Progenitor cell of endocrine pancreas (in vitro differentiated cells): ENCODE measurements at regions not wholly inside any gene's neighbourhood (a gene's known extent, or its start where the extent isn't known, plus 50 kb on each side); places are given as distances from the start of the nearest gene placed in this dataset.

Experiments
- DNase-seq: peaks from one replicate; pipeline ENCODE4 v3.0.0; 2021; ENCODE audit warnings: low spot score; ENCODE audit not compliant: unreplicated experiment
- H3K27ac Mint-ChIP-seq: 2 replicates; pipeline ENCODE4 v1.8.0; 2021; ENCODE audit warnings: mild to moderate bottlenecking, moderate library complexity, mixed read lengths
- H3K27me3 Mint-ChIP-seq: 2 replicates; pipeline ENCODE4 v1.8.0; 2021; ENCODE audit warnings: mixed read lengths
- H3K36me3 Mint-ChIP-seq: 2 replicates; pipeline ENCODE4 v1.8.0; 2022; ENCODE audit warnings: mixed read lengths; ENCODE audit not compliant: insufficient read depth
- H3K4me1 Mint-ChIP-seq: 2 replicates; pipeline ENCODE4 v1.8.0; 2021; ENCODE audit warnings: low read depth, mixed read lengths
- H3K4me3 Mint-ChIP-seq: 2 replicates; pipeline ENCODE4 v1.8.0; 2021; ENCODE audit warnings: low read depth, mild to moderate bottlenecking, moderate library complexity, mixed read lengths
- H3K9me3 Mint-ChIP-seq: 2 replicates; pipeline ENCODE4 v1.8.0; 2021; ENCODE audit warnings: low read depth, mixed read lengths
- CTCF ChIP-seq: fragments of 200-600 bp; sonication (generic); IDR thresholded peaks from one replicate; pipeline ENCODE4 v1.5.0; 2021; ENCODE audit warnings: antibody characterized with exemption, mild to moderate bottlenecking; ENCODE audit not compliant: unreplicated experiment

- no peaks in the 10 kb centered on the region for H3K9me3 Mint-ChIP-seq
- peak overlapping the region; percentile 94 for H3K27ac Mint-ChIP-seq
- no peak for TF ChIP-seq CTCF
- H3K27me3 Mint-ChIP-seq = no peaks in the 10 kb centered on the region
- H3K4me3 Mint-ChIP-seq = peak overlapping the region; percentile 40
- DNase-seq = no peak
- peaks cover under 1% of the 10 kb centered on the region for H3K36me3 Mint-ChIP-seq
- peaks cover 31% of the 10 kb centered on the region for H3K4me1 Mint-ChIP-seq
Measured at GRCh38 chr13:103517768-103518102, 451.5 kb upstream of the SLC10A2 start.

DNA sequence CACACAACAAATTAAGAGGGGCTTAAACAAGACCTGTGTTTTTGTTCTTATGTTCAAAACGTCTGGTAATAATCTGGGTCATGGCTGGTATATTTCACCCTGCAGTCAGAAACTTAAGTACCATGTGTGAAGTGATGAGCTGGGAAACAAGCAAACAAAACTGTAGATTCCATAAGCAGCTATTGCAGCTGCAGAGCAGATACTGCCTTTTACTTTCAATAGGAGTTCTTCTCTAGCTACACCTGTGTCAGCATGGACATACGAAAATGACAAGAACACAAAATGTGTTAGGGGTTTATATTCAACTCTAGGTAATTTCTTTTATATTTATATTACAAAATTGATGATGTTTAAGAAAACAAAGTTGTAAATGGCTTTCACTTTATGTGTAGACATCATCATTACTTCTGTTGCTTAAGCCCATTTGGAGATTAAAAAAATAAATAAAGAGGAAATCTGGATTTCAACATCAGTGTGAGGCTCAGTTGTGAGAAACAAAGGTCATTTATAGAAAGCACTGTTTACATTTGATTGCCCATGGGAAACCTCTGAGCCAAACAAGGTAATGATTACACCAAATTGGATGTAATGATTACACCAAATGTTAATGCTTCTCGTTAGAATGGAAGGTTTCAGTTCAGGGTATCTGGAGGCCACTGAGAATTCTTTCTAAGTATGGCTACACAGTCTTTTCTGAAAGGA is 451.0 kb upstream of the SLC10A2 start:
- peak overlapping the region; percentile 40 for H3K4me3 Mint-ChIP-seq
- H3K27me3 Mint-ChIP-seq = no peaks in the 10 kb centered on the region
- H3K4me1 Mint-ChIP-seq = peaks cover 31% of the 10 kb centered on the region
- no peaks in the 10 kb centered on the region for H3K36me3 Mint-ChIP-seq
- TF ChIP-seq CTCF = no peak
- H3K27ac Mint-ChIP-seq = peak overlapping the region; percentile 94
- DNase-seq = no peak
- no peaks in the 10 kb centered on the region for H3K9me3 Mint-ChIP-seq

DNA sequence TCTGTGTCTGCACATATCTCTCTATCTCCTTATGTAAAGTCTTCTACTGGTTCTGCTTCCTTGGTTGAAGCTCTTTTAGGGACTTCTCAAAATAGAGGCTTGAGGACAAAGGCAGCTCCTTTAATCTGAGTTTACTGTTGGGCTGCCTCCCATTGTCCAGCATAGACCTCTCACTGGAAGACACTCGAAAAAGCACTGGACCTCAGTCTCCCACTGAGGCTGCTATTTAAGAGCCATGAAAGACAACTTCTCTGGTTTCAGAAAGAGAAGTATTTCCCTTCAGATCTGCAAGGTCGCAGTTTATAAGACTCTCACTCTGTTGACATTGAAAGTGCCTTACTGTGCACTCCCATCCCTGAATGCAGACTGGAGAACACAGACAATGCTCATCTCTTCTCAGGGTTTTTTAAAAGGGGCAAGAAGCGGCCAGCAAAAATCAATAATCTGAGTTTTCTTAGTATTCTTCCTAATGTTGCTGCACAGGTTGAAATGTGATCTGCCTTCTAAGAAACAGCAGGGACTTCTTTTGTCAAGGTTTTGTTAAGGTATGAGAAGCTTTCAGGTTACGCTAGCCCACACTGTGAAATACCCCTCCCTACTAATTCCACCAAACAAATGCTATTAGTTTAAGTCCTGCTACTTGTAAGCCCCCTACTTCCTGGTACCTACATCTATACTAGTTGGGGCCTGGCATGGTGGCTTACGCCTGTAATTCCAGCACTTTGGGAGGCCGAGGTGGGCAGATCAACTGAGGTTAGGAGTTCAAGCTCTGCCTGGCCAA is 450.0 kb upstream of the SLC10A2 start:
- no peak for TF ChIP-seq CTCF
- DNase-seq = no peak
- H3K27ac Mint-ChIP-seq = peak overlapping the region; percentile 89
- no peak overlapping the region for H3K4me3 Mint-ChIP-seq
- H3K36me3 Mint-ChIP-seq = no peaks in the 10 kb centered on the region
- peaks cover 30% of the 10 kb centered on the region for H3K4me1 Mint-ChIP-seq
- no peaks in the 10 kb centered on the region for H3K27me3 Mint-ChIP-seq
- no peaks in the 10 kb centered on the region for H3K9me3 Mint-ChIP-seq

GRCh38 chr13:103515410-103515809 is 449.2 kb upstream of the SLC10A2 start:
- TF ChIP-seq CTCF = no peak
- Mint-ChIP-seq H3K27ac (no peak overlapping the region), H3K27me3 (no peaks in the 10 kb centered on the region), H3K4me3 (no peak overlapping the region), H3K4me1 (peaks cover 29% of the 10 kb centered on the region), H3K36me3 (peaks cover 1% of the 10 kb centered on the region), H3K9me3 (no peaks in the 10 kb centered on the region)
- DNase-seq = no peak

DNA sequence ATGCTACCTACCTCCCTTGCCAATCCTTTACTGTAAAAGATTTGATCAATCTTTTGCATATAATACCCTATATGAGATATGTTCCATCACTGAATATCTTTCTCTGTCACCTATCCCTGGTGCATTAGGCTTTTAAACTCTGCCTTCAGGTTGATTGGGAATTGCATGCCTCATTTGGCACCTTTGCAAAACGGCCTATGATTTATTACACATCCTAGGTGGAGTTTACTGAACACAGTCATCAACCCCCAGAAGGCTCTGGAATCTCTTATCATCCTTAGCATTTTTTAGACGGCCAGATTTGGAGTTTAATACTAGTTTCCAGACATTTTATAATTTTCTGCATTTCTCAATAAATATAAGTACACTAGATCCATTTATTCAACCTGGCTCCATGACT is 448.4 kb upstream of the SLC10A2 start:
- Mint-ChIP-seq H3K4me1 (peaks cover 29% of the 10 kb centered on the region), H3K27ac (no peak overlapping the region), H3K4me3 (no peak overlapping the region), H3K36me3 (peaks cover 1% of the 10 kb centered on the region), H3K9me3 (peaks cover 1% of the 10 kb centered on the region), H3K27me3 (no peaks in the 10 kb centered on the region)
- no peak for DNase-seq
- TF ChIP-seq CTCF = no peak
